IMR-90 (cell line): ENCODE measurements at regions not wholly inside any gene's neighbourhood (a gene's known extent, or its start where the extent isn't known, plus 50 kb on each side); places are given as distances from the start of the nearest gene placed in this dataset.

Experiments
- ATAC-seq: fragments of 200-7000 bp; cut with Tn5 transposase; 2 replicates; pipeline ENCODE4 v1.9.1; 2020; ENCODE audit warnings: low read depth, mild to moderate bottlenecking, moderate library complexity
- BruUV-seq: library from RNA; stranded (reverse); fragments of 400-500 nt; replicated peaks from 2 replicates; lab custom pipeline; 2021; lab: Mats Ljungman, UMichigan
- CTCF ChIA-PET: fragments of 300-600 bp; formaldehyde crosslinking; extraction: SDS; loops from one replicate; lab custom pipeline; 2021; ENCODE audit warnings: antibody characterized with exemption; lab: Yijun Ruan, JAX
- POLR2A ChIA-PET: fragments of 300-600 bp; sonication (Branson Sonifier 250); formaldehyde crosslinking; loops from one replicate; lab custom pipeline; 2022; ENCODE audit warnings: antibody characterized with exemption; ENCODE audit not compliant: unreplicated experiment; lab: Charles Lee
- DNase-seq: peaks from one replicate; pipeline ENCODE4 v3.0.0; 2013
- H2AFZ ChIP-seq: replicated peaks from 2 replicates; pipeline ENCODE3; 2013; ENCODE audit warnings: low read length, mild to moderate bottlenecking; ENCODE audit not compliant: poor library complexity
- H2AK5ac ChIP-seq: 2 replicates; pipeline ENCODE4 v1.6.1; 2013; ENCODE audit warnings: low read depth, low read length, inconsistent platforms
- H2AK9ac ChIP-seq: replicated peaks from 2 replicates; pipeline ENCODE3; 2013; ENCODE audit warnings: mild to moderate bottlenecking, low read depth, low read length, moderate library complexity; ENCODE audit not compliant: poor library complexity
- H2BK120ac ChIP-seq: 2 replicates; pipeline ENCODE4 v1.6.1; 2013; ENCODE audit warnings: low read depth, low read length, inconsistent platforms
- H2BK15ac ChIP-seq: 3 replicates; pipeline ENCODE4 v1.6.1; 2013; ENCODE audit warnings: low read depth, low read length, inconsistent platforms
- H2BK20ac ChIP-seq: 2 replicates; pipeline ENCODE4 v1.6.1; 2013; ENCODE audit warnings: low read depth, mild to moderate bottlenecking, inconsistent platforms, low read length, moderate library complexity
- H2BK5ac ChIP-seq: 2 replicates; pipeline ENCODE4 v1.6.1; 2013; ENCODE audit warnings: mild to moderate bottlenecking, low read depth, low read length, inconsistent platforms; ENCODE audit not compliant: poor library complexity, severe bottlenecking
- H3K14ac ChIP-seq: replicated peaks from 2 replicates; pipeline ENCODE4 v1.6.1; 2013; ENCODE audit warnings: low read depth, low read length, inconsistent platforms
- H3K18ac ChIP-seq: 2 replicates; pipeline ENCODE4 v1.6.1; 2013; ENCODE audit warnings: low read depth, low read length, control low read depth
- H3K23ac ChIP-seq: 2 replicates; pipeline ENCODE4 v1.6.1; 2013; ENCODE audit warnings: low read depth, low read length, inconsistent platforms
- H3K27ac ChIP-seq: 2 replicates; pipeline ENCODE4 v1.5.1; 2013; ENCODE audit warnings: mild to moderate bottlenecking, control low read depth, low read length; ENCODE audit not compliant: insufficient read depth
- H3K27me3 ChIP-seq: 2 replicates; pipeline ENCODE4 v1.6.1; 2013; ENCODE audit warnings: low read length; ENCODE audit not compliant: control insufficient read depth, insufficient read depth
- H3K36me3 ChIP-seq: 2 replicates; pipeline ENCODE4 v1.6.1; 2013; ENCODE audit warnings: low read length, mixed read lengths; ENCODE audit not compliant: control insufficient read depth, insufficient read depth
- H3K4ac ChIP-seq: 2 replicates; pipeline ENCODE4 v1.6.1; 2013; ENCODE audit warnings: low read depth, low read length, inconsistent platforms
- H3K4me1 ChIP-seq: 2 replicates; pipeline ENCODE4 v1.6.1; 2013; ENCODE audit warnings: low read length, mixed read lengths; ENCODE audit not compliant: control insufficient read depth, insufficient read depth
- H3K4me2 ChIP-seq: 2 replicates; pipeline ENCODE4 v1.6.1; 2013; ENCODE audit warnings: low read depth, mild to moderate bottlenecking, control low read depth, low read length, moderate library complexity
- H3K4me3 ChIP-seq: 2 replicates; pipeline ENCODE4 v1.5.1; 2013; ENCODE audit warnings: low read depth, mild to moderate bottlenecking, control low read depth, low read length, moderate library complexity; ENCODE audit not compliant: insufficient read depth
- H3K56ac ChIP-seq: 2 replicates; pipeline ENCODE4 v1.6.1; 2013; ENCODE audit warnings: low read length, inconsistent platforms; ENCODE audit not compliant: insufficient read depth; ENCODE audit errors: extremely low read depth
- H3K79me1 ChIP-seq, 2 experiments: 2 replicates each; pipeline ENCODE4 v1.6.1; 2013; ENCODE audit warnings: low read length in 2 of 2, inconsistent platforms in 1 of 2, low read depth in 1 of 2
- H3K9ac ChIP-seq: 2 replicates; pipeline ENCODE4 v1.6.1; 2013; ENCODE audit warnings: low read depth, low read length, control low read depth
- H3K9me1 ChIP-seq: 2 replicates; pipeline ENCODE4 v1.6.1; 2013; ENCODE audit warnings: low read length, inconsistent platforms; ENCODE audit not compliant: insufficient read depth
- H3K9me3 ChIP-seq: 2 replicates; pipeline ENCODE4 v1.6.1; 2013; ENCODE audit warnings: low read length; ENCODE audit not compliant: control insufficient read depth, insufficient read depth
- H4K20me1 ChIP-seq: 2 replicates; pipeline ENCODE4 v1.6.1; 2013; ENCODE audit warnings: low read length, inconsistent platforms; ENCODE audit not compliant: insufficient read depth
- H4K5ac ChIP-seq: 2 replicates; pipeline ENCODE4 v1.6.1; 2013; ENCODE audit warnings: mild to moderate bottlenecking, low read depth, low read length, control low read depth
- H4K8ac ChIP-seq, 2 experiments: 2 replicates each; pipeline ENCODE4 v1.6.1; 2013; ENCODE audit warnings: low read depth in 2 of 2, low read length in 2 of 2, control low read depth in 1 of 2, inconsistent platforms in 1 of 2
- H4K91ac ChIP-seq: 2 replicates; pipeline ENCODE4 v1.6.1; 2013; ENCODE audit warnings: low read depth, low read length, inconsistent platforms; ENCODE audit not compliant: insufficient read depth
- BHLHE40 ChIP-seq: fragments of 150-350 bp; IDR thresholded peaks from 2 replicates; pipeline ENCODE4 v1.6.1; 2016; ENCODE audit warnings: mild to moderate bottlenecking, low read depth, low read length
- CEBPB ChIP-seq: IDR thresholded peaks from 2 replicates; pipeline ENCODE4 v1.6.1; 2012; ENCODE audit warnings: low read depth, low read length, improper control_type of control experiment
- CHD1 ChIP-seq: IDR thresholded peaks from 2 replicates; pipeline ENCODE4 v1.6.1; 2012; ENCODE audit warnings: low read depth, low read length, improper control_type of control experiment
- CTCF ChIP-seq: conservative IDR thresholded peaks from 2 replicates; pipeline ENCODE4 v1.5.1; 2012; ENCODE audit warnings: mild to moderate bottlenecking, low read depth, low read length, improper control_type of control experiment
- ELK1 ChIP-seq: fragments of 150-350 bp; IDR thresholded peaks from 2 replicates; pipeline ENCODE4 v1.6.1; 2016; ENCODE audit warnings: low read depth, mild to moderate bottlenecking, low read length, moderate library complexity, borderline replicate concordance
- FOS ChIP-seq: fragments of 150-350 bp; IDR thresholded peaks from 2 replicates; pipeline ENCODE4 v1.6.1; 2016; ENCODE audit warnings: low read depth, low read length
- MAFK ChIP-seq: IDR thresholded peaks from 2 replicates; pipeline ENCODE4 v1.6.1; 2012; ENCODE audit warnings: low read depth, low read length, improper control_type of control experiment
- MAZ ChIP-seq: IDR thresholded peaks from 2 replicates; pipeline ENCODE4 v1.6.1; 2012; ENCODE audit warnings: low read depth, mild to moderate bottlenecking, low read length, improper control_type of control experiment, moderate library complexity, borderline replicate concordance
- MXI1 ChIP-seq: IDR thresholded peaks from 2 replicates; pipeline ENCODE4 v1.6.1; 2012; ENCODE audit warnings: low read depth, mild to moderate bottlenecking, low read length, moderate library complexity, borderline replicate concordance
- NFE2L2 ChIP-seq: fragments of 150-350 bp; IDR thresholded peaks from 2 replicates; pipeline ENCODE4 v1.6.1; 2016; ENCODE audit warnings: low read depth, mild to moderate bottlenecking, low read length
- POLR2A ChIP-seq: IDR thresholded peaks from 2 replicates; pipeline ENCODE4 v1.6.1; 2012; ENCODE audit warnings: mild to moderate bottlenecking, low read depth, low read length
- RAD21 ChIP-seq: IDR thresholded peaks from 2 replicates; pipeline ENCODE4 v1.6.1; 2012; ENCODE audit warnings: low read length, improper control_type of control experiment
- RCOR1 ChIP-seq: IDR thresholded peaks from 2 replicates; pipeline ENCODE4 v1.6.1; 2012; ENCODE audit warnings: mild to moderate bottlenecking, low read length, improper control_type of control experiment; ENCODE audit not compliant: insufficient replicate concordance
- RFX5 ChIP-seq: IDR thresholded peaks from 2 replicates; pipeline ENCODE4 v1.8.0; 2012; ENCODE audit warnings: low read depth, mild to moderate bottlenecking, low read length, moderate library complexity
- SMC3 ChIP-seq: fragments of 150-350 bp; IDR thresholded peaks from 2 replicates; pipeline ENCODE4 v1.6.1; 2016; ENCODE audit warnings: low read depth, mild to moderate bottlenecking, antibody characterized with exemption, low read length, moderate library complexity
- USF2 ChIP-seq: fragments of 150-350 bp; IDR thresholded peaks from 2 replicates; pipeline ENCODE4 v1.6.1; 2017; ENCODE audit warnings: mild to moderate bottlenecking, antibody characterized with exemption, low read length, low read depth
- WGBS, 2 experiments: methylation state at CpG; one replicate each; pipeline versions ENCODE4 v1.1.5 to v1.1.7; 2013; ENCODE audit warnings: missing lambda C conversion rate in 2 of 2; ENCODE audit not compliant: insufficient read length in 1 of 2; ENCODE audit errors: extremely low coverage in 2 of 2; 5-methylcytosine and 5-hydroxymethylcytosine counted together
- dilution Hi-C: fragments of 300-500 bp; cut with HindIII; formaldehyde crosslinking; loops from one replicate; pipeline ENCODE4 v1.14.3; 2018; ENCODE audit warnings: low sequenced_read_pairs; ENCODE audit not compliant: unreplicated experiment
- in situ Hi-C: fragments of 300-500 bp; cut with MboI; formaldehyde crosslinking; loops from 3 replicates; pipeline ENCODE4 v1.14.3; 2019; ENCODE audit warnings: low sequenced_read_pairs, inconsistent platforms, mixed read lengths
- intact Hi-C: fragments of 100-400 bp; cut with micrococcal nuclease; formaldehyde crosslinking; loops from 2 replicates; pipeline ENCODE4 v1.10.0; 2022

- ATAC-seq (no peak), DNase-seq (no peak)
- H3K27me3 ChIP-seq, result no peaks in the 10 kb centered on the region
- H2BK5ac ChIP-seq, result no peak overlapping the region
- ChIA-PET POLR2A (no interaction called here), CTCF (no interaction called here)
- no peak overlapping the region for H3K4me3 ChIP-seq
- WGBS, 2 experiments, result no CpG with 5 or more reads among the region's 1 CpG
- no peak overlapping the region for H3K4me2 ChIP-seq
- no peak overlapping the region for H2AFZ ChIP-seq
- H2BK15ac ChIP-seq, result no peak overlapping the region
- H2BK120ac ChIP-seq, result 0 out of 2 replicates have a peak overlapping the region, but pooled peaks have one; percentile 39
- dilution Hi-C loops (no loop called here), intact Hi-C loops (no loop called here), in situ Hi-C loops (no loop called here)
- TF ChIP-seq ELK1 (no peak), POLR2A (no peak), SMC3 (no peak), MAFK (no peak), RAD21 (no peak), CTCF (no peak), FOS (no peak), CHD1 (no peak), BHLHE40 (no peak), MAZ (no peak), CEBPB (no peak), RFX5 (no peak), USF2 (no peak), MXI1 (no peak), NFE2L2 (no peak), RCOR1 (no peak)
- no TSS peak for BruUV-seq
- no peak overlapping the region for H2AK5ac ChIP-seq
- H4K20me1 ChIP-seq, result no peaks in the 10 kb centered on the region
- no peak overlapping the region for H4K8ac ChIP-seq
- H3K18ac ChIP-seq, result no peak overlapping the region; the same call in 1 of the 2 replicates
- no peak overlapping the region for H3K56ac ChIP-seq
- H3K27ac ChIP-seq, result no peak overlapping the region
- peaks cover 4% of the 10 kb centered on the region for H3K9me1 ChIP-seq
- H2AK9ac ChIP-seq, result no peak overlapping the region
- H3K4me1 ChIP-seq, result peaks cover 6% of the 10 kb centered on the region
- no peak overlapping the region for H3K23ac ChIP-seq
- H3K36me3 ChIP-seq, result no peaks in the 10 kb centered on the region
- H4K5ac ChIP-seq, result no peak overlapping the region
- no peak overlapping the region for H3K9ac ChIP-seq
- H3K14ac ChIP-seq, result no peak overlapping the region
- H3K9me3 ChIP-seq, result no peaks in the 10 kb centered on the region
- H3K4ac ChIP-seq, result no peak overlapping the region
- H4K91ac ChIP-seq, result no peak overlapping the region
- H3K79me1 ChIP-seq, result no peaks in the 10 kb centered on the region
- no peak overlapping the region for H2BK20ac ChIP-seq
Observed at GRCh38 chr11:23729088-23729487, 767.8 kb upstream of the LUZP2 start.
